HCT116 (cell line): ENCODE measurements at regions not wholly inside any gene's neighbourhood (a gene's known extent, or its start where the extent isn't known, plus 50 kb on each side); places are given as distances from the start of the nearest gene placed in this dataset.

Experiments
- ATF3 ChIP-seq: IDR thresholded peaks from 2 replicates; pipeline ENCODE4 v1.6.1; 2012
- CTCF ChIP-seq, 3 experiments: fragments of 200-600 bp in 1 of 3; sonication (generic) in 1 of 3; IDR thresholded peaks in 2 of 3; conservative IDR thresholded peaks in 1 of 3; 2 replicates each; pipeline ENCODE4 v1.5.1; 2012 to 2017; ENCODE audit warnings: low read depth in 2 of 3, low read length in 2 of 3, antibody characterized with exemption in 1 of 3, borderline replicate concordance in 1 of 3, control low read depth in 1 of 3, mild to moderate bottlenecking in 1 of 3, mixed read lengths in 1 of 3, mixed run types in 1 of 3, moderate library complexity in 1 of 3; ENCODE audit not compliant: insufficient read depth in 1 of 3
- ELF1 ChIP-seq: IDR thresholded peaks from 2 replicates; pipeline ENCODE4 v1.6.1; 2012; ENCODE audit warnings: low read depth, borderline replicate concordance
- EZH2 ChIP-seq: fragments of 200-600 bp; sonication (generic); IDR thresholded peaks from 2 replicates; pipeline ENCODE4 v1.6.1; 2017; ENCODE audit warnings: antibody characterized with exemption, mixed run types
- EZH2phosphoT487 ChIP-seq: fragments of 200-600 bp; IDR thresholded peaks from 2 replicates; pipeline ENCODE4 v1.6.1; 2018; ENCODE audit warnings: antibody characterized with exemption, borderline replicate concordance
- JUND ChIP-seq: IDR thresholded peaks from 2 replicates; pipeline ENCODE4 v1.6.1; 2012
- POLR2A ChIP-seq: IDR thresholded peaks from 2 replicates; pipeline ENCODE4 v1.7.0; 2011; ENCODE audit warnings: borderline replicate concordance; ENCODE audit not compliant: insufficient read depth, insufficient read length; ENCODE audit errors: extremely low read depth
- RAD21 ChIP-seq: IDR thresholded peaks from 2 replicates; pipeline ENCODE4 v1.6.1; 2012; ENCODE audit warnings: low read depth, mild to moderate bottlenecking
- SIN3A ChIP-seq: IDR thresholded peaks from 2 replicates; pipeline ENCODE4 v1.6.1; 2012; ENCODE audit warnings: low read depth
- YY1 ChIP-seq: IDR thresholded peaks from 2 replicates; pipeline ENCODE4 v1.6.1; 2011; ENCODE audit warnings: low read length, low read depth, moderate library complexity, mild to moderate bottlenecking; ENCODE audit not compliant: insufficient replicate concordance; ENCODE audit errors: extremely low read depth
- ZNF274 ChIP-seq: fragments of 200-500 bp; sonication (Bioruptor generic); IDR thresholded peaks from 2 replicates; pipeline ENCODE4 v1.6.1; 2014; ENCODE audit warnings: mild to moderate bottlenecking, low read depth, low read length, inconsistent platforms

- no peak for TF ChIP-seq POLR2A
- no peak for TF ChIP-seq CTCF (IDR thresholded peaks at IDR 0.05 in 2 of 3, conservative IDR thresholded peaks at IDR 0.05 in 1 of 3; ENCODE audit: borderline replicate concordance in 1 of 3, insufficient read depth in 1 of 3, low read depth in 2 of 3, low read length in 2 of 3)
- no peak for TF ChIP-seq EZH2
- TF ChIP-seq ZNF274 = no peak
- TF ChIP-seq JUND = no peak
- TF ChIP-seq ELF1 = no peak
- TF ChIP-seq SIN3A = no peak
- no peak for TF ChIP-seq YY1
- TF ChIP-seq EZH2phosphoT487 = no peak
- TF ChIP-seq ATF3 = no peak
- no peak for TF ChIP-seq RAD21
Measured at GRCh38 chr7:88386665-88387156, 80.0 kb upstream of the STEAP4 start.
